GM20000 (cell line): ENCODE measurements at regions not wholly inside any gene's neighbourhood (a gene's known extent, or its start where the extent isn't known, plus 50 kb on each side); places are given as distances from the start of the nearest gene placed in this dataset.
"Not testable (repeated sequence)": the region's sequence is repeated elsewhere in the genome, so short reads cannot be mapped to it uniquely, and the experiment has no call there.

Source experiments
- DNase-seq: peaks from one replicate; pipeline ENCODE4 v3.0.0; 2012; ENCODE audit warnings: low spot score
- TF ChIP-seq, protein P1 (sequence below): IDR thresholded peaks from 2 replicates; pipeline ENCODE4 v1.5.1; 2012; ENCODE audit warnings: mild to moderate bottlenecking, control low read depth; ENCODE audit errors: extremely low read depth, missing control alignments

DNA sequence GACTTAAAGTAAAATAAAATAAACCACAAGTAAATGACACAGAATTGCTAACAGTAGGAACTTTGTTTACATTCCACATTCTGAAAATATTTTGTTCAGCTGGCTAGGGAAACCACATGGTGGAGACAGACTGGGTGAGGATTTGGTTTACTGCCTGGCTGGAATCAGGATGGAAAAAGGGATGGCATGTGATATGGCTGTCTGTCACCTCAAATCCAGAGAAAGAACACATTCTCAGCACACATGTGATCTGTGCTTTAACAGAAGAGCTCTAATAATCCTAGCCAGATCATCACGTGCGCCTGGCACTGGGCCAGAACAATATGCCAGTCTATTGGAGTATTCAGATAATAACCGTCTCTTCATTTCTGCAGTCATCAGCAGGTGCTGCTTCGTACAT, 90.9 kb upstream of the PIP4K2A start:
- TF ChIP-seq, protein P1, sequence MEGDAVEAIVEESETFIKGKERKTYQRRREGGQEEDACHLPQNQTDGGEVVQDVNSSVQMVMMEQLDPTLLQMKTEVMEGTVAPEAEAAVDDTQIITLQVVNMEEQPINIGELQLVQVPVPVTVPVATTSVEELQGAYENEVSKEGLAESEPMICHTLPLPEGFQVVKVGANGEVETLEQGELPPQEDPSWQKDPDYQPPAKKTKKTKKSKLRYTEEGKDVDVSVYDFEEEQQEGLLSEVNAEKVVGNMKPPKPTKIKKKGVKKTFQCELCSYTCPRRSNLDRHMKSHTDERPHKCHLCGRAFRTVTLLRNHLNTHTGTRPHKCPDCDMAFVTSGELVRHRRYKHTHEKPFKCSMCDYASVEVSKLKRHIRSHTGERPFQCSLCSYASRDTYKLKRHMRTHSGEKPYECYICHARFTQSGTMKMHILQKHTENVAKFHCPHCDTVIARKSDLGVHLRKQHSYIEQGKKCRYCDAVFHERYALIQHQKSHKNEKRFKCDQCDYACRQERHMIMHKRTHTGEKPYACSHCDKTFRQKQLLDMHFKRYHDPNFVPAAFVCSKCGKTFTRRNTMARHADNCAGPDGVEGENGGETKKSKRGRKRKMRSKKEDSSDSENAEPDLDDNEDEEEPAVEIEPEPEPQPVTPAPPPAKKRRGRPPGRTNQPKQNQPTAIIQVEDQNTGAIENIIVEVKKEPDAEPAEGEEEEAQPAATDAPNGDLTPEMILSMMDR, result no peak
- DNase-seq, result no peak

GRCh38 chr10:22803261-22803885, 89.0 kb upstream of the PIP4K2A start:
- TF ChIP-seq, protein P1, result no peak
- no peak for DNase-seq

- DNase-seq, result no peak
- TF ChIP-seq, protein P1, result no peak
Observed at GRCh38 chr10:22801785-22802184, 87.4 kb upstream of the PIP4K2A start.

DNA sequence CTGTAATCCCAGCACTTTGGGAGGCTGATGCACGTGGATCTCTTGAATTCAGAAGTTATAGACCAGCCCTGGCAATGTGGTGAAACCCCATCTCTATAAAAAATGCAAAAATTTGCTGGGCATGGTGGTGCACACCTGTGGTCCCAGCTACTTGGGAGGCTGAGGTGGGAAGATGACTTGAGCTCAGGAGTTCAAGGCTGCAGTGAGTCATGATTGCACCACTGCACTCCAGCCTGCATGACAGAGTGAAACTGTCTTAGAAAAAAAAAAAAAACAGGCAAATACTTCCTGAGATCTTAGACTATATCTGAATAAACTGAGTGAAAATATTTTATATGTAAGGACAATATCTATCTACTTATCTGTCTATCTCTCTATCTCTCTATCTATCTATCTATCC, 83.4 kb upstream of the PIP4K2A start:
- not testable (repeated sequence) for DNase-seq

DNA sequence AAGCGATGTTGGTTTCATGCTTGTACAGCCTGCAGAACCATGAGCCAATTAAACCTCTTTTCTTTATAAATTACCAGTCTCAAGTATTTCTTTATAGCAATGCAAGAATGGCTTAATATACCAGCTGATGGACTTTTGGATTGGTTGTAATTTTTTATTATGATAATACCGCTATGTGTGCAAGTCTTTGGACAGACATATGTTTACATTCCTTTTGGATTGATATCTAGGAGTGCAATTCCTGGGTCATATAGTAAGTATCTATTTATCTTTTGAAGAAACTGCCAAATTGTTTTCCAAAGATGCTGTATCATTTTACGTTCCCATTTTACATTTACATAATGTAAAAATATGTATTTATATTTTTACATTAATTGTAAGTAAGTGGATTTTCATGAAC, 81.2 kb upstream of the PIP4K2A start:
- TF ChIP-seq, protein P1, result no peak
- no peak for DNase-seq

- DNase-seq, result no peak
- TF ChIP-seq, protein P1, result no peak
Observed at GRCh38 chr10:22792161-22792560, 77.8 kb upstream of the PIP4K2A start.

DNA sequence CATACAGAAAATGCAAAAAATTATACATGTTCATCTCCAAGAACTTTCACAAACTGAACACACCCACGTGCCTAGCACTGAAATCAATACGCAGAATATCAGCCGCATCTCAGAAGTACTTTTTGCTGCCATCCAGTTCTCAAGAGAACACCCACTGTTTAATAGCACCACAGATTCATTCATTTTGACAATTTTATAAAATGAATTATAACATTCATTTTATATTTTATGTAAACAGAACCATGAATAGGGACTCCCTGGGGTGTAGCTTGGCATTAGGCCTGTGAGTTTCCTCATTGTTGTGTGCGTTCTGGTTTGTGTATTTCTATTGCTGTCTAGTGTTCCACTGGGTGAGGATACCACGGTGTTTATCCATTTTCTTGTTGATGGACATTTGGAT, 77.3 kb upstream of the PIP4K2A start:
- DNase-seq, result no peak
- TF ChIP-seq, protein P1, result no peak

DNA sequence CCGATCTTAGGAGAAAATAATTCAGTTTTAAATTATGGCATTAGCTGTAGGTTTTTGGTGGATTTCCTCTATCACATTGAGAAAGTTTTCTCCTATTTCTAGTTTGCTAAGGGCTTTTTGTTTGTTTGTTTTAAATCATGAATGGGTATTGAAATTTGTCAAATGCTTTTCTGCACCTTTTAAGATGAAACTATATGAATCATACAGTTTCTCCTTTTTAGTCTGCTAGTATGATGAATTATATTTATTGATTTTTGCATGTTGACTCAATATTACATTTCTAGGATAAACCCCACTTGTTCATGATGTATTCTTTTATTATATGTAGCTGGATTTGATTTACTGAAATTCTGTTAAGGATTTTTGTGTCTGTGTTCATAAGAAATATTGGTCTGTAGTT, 70.3 kb upstream of the PIP4K2A start:
- TF ChIP-seq, protein P1, result no peak
- DNase-seq, result no peak
